GM10847 (cell line): ENCODE measurements at regions not wholly inside any gene's neighbourhood (a gene's known extent, or its start where the extent isn't known, plus 50 kb on each side); places are given as distances from the start of the nearest gene placed in this dataset.

Experiments used
- POLR2A ChIP-seq: IDR thresholded peaks from 2 replicates; pipeline ENCODE4 v1.6.1; 2011; ENCODE audit not compliant: insufficient read length; ENCODE audit errors: extremely low read depth

DNA sequence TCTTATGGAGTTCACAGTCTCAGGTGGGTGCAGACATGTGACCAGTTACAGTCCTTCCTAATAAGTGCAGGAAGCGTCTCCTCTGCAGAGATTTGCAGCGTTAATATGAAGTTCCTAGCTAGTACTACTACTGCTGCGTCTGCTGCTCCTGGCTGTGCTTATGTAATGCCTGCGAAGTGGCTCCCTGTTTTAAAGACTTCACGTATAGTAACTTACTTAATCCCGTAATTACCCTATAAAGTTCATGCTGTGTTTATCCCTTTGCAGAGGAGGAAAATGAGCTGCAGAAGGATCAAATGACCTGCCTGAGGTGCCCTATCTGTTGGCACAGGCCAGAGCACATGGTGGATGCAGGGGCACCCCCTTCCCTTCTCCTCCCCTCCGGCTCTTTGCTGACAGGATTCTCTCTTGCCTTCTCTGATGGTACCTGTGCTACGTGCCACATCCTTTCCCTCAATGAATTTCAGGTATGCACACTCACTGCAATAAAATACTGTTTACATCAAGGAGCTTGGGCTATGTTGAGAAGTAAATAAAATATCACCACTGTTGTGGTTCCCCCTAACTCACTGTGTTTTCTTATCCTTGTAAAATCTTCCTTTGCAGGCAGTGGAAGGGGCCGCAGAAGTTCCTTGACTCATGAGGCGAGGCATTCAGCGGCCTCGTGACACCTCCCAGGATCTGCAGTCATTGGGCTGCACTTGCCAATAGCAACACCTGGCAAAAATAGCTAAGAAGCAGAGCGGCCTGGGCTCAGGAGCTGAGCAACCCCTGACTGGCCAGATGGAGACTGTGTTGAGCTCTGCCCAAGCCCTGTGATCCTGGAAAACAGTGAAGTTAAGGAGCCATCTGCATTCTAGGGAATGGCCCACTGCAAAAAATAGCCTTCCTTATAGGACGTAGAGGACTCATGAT, 188.9 kb upstream of the ATP10A start:
- no peak for TF ChIP-seq POLR2A

DNA sequence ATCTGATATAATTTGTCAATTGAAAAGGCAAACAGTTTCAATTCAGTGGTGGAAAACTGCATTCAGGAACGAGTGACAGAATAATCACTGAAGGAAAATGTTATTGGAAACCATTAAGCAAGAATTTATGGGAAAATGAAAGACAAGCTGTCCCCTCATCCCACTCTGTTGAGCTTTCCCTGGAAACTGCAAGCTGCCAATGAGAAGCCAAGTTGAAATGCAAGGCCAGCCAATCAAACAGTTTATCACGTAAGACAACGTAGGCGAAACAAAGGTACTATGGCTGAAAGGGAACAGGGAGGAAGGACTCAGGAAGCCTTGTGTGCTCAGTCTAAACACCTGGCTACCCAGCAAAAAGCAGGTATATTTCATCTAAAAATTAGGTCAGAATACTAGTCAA, 187.9 kb upstream of the ATP10A start:
- no peak for TF ChIP-seq POLR2A

DNA sequence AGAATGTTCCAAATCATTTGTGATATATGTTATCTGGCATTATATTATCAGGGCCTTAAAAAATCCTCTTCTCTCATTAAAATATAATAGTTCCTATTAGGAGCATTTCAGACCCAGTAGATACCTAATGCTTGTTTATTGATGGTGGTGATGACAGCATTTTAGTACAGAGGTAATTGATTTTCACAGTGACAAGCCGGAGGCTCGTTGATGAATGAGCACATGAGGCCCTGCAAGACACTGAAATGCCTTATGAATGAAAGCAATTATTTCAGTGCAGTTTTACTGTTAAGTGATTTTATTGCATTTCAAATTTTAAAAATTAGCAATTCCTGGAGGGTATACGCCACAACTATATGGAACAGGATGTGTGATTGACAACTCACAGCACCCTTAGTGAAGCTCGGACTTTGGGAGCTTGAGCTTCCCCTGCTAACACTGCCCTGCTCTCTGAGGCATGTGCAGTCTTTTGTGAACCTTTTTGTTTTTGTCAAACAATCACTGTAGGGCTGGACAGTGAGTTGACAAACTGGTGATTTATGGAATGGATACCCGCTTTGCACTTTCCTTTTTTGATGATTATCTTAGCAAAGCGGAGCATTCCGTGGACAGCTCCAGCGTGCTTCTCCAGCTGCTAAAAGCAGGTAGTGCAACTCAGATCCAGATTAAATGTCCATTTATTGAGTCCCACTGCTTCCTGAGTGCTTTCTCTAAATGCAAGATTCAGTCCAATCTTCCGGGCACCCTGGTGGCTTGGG, 187.0 kb upstream of the ATP10A start:
- TF ChIP-seq POLR2A, result no peak

DNA sequence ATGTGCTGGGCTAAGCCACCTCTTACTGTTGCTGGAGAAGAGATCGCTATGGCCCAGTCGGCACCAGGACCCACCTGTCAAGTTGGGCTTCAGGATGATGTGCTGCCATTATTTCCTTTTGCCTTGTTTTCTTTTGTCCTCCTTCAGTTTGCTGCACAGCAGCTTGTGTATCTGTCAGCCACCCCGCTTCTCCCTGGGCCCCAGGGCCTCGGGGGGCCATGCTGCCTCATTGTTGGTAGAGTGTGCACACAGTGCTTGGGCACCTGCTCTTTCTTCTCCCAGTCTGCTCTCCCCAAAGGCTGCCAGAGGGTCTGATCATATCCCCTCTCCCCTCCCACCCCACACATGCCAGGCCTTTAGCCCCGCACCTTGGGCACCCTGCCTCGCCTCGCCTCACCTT, 185.5 kb upstream of the ATP10A start:
- TF ChIP-seq POLR2A, result no peak

DNA sequence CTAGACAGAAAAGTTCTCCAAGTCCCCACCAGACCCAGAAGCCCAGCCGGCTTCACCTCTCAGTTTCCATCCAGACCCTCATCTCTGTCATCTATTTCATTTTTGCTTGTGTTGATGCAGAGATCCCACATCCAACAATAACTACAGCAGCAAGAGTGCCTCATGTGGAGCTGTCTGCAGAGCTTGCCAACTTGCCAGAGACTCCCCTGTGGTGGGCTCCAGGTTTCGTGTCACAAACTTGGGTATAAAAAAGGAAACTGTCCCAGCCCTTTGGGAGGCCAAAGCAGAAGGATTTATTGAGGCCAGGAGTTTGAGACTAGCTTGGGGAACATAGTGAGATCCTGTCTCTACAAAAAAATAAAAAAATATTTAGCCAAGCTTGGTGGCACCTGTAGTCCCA, 182.4 kb upstream of the ATP10A start:
- no peak for TF ChIP-seq POLR2A

GRCh38 chr15:26043018-26043417, 179.9 kb upstream of the ATP10A start:
- TF ChIP-seq POLR2A, result no peak

- TF ChIP-seq POLR2A, result no peak
Observed at GRCh38 chr15:26038693-26039092, 175.6 kb upstream of the ATP10A start.

- no peak for TF ChIP-seq POLR2A
Observed at GRCh38 chr15:26037369-26037768, 174.2 kb upstream of the ATP10A start.

- TF ChIP-seq POLR2A, result no peak
Observed at GRCh38 chr15:26033493-26033892, 170.4 kb upstream of the ATP10A start.

DNA sequence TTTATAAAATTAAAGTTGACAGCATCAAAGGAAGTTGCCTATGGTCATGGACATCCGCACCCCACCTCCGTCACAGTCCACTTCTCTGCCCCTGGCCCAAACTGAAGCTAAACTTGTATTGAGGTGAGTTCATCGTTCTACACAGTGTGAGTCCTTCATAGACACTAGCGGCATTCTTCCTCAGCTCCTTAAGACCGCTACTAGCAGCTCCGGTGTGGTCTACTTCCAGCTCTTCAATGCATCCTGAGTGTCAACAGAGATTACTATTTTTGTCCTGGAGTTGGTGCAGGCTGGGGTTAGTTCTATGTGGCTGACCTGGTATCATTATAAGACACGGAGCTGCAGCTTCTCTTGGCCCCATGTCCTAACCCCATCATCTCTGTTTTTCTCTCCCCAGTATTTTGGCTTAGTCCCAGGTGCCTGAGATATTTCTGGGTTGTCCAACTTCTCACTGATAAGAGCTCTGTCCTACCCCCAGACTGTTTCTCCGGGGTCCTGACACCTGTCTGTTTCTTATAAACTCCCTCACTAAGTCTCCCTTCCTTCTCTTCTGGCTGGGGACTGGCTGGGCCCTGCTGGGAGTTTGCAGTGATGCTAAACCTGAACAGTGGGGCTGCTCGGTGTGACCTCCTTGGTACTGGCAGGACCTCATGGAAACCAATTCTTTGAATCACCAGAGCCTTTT, 169.2 kb upstream of the ATP10A start:
- TF ChIP-seq POLR2A, result no peak

- no peak for TF ChIP-seq POLR2A
Observed at GRCh38 chr15:26029146-26029545, 166.0 kb upstream of the ATP10A start.

DNA sequence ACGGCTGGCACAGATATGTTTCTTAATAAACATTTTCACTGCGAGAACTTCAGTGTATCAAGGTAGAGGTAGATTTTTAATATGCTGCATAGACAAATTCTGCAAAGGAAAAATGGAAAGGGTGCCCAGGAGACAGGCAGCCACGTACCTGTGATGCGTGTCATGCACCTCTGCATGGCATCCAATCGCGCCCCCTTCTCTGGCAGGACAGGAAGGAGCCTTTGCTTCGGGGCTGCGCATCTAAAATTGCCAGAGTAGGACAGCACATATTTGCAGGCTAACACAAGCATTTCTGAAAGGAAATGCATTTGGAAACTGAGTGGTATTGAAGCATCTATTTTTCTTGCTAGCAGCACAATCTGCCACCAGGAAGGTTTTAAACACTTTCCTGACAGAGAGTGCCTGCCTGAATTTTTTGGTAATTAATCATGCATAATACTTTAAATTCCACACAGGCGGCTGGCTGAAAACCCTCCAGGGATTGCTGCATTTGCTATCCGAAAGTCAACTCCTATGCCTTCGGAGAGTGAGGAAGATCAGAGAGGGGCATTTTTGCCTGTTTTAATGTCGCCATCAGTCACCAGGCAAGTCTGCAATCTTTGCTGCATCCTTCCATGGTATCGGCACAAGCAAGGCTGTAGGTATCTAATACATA, 165.1 kb upstream of the ATP10A start:
- no peak for TF ChIP-seq POLR2A

DNA sequence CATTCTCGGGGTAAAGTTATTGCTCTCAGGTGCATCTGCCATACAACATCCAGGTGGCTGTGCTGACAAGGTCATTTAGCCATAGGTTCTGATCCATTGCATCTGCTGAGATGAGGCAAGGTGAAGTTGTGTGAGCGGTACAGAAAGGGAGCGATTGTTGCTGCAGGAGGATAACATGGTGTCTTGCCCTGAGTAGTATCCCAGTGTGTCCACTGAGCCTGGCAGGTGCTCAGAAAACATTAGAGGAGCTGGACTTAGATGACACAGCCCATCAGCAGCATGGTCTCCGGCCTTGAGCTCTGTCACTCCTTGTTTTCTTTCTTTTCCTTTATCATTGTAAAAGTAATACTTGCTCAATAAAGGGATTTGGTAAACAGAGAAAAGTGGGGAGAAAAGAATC, 161.1 kb upstream of the ATP10A start:
- TF ChIP-seq POLR2A, result no peak

GRCh38 chr15:26023691-26024090, 160.6 kb upstream of the ATP10A start:
- TF ChIP-seq POLR2A, result no peak

DNA sequence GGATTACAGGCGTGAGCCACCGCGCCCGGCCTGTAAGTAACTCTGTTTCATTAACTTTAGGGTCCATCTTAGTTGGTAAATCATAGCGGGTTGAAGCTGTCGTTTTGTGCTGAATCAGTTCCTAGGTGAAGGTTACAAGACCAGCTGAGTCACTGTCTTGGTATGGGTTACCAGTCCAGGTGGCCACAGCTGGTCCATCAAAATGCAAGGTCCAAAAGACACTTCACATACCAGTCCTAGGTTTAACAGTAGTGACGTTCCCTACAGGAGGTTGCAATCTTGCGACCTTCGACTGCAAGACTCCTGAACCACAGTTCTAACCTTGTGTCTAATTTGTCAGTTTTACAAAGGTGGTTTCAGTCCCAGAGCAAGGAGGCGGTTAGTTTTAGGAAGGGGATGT, 160.1 kb upstream of the ATP10A start:
- TF ChIP-seq POLR2A, result no peak
